GM23338 (cell line): ENCODE measurements at regions not wholly inside any gene's neighbourhood (a gene's known extent, or its start where the extent isn't known, plus 50 kb on each side); places are given as distances from the start of the nearest gene placed in this dataset.

Experiments used
- ATAC-seq: fragments of 200-7000 bp; cut with Tn5 transposase; 3 replicates; pipeline ENCODE4 v1.9.1; 2020
- DNase-seq: peaks from one replicate; pipeline ENCODE4 v3.0.0-alpha.2; 2015; ENCODE audit warnings: low spot score
- H2AFZ ChIP-seq: fragments of 200-600 bp; sonication (generic); 2 replicates; pipeline ENCODE4 v1.8.0; 2016; ENCODE audit warnings: antibody characterized with exemption, mild to moderate bottlenecking, moderate library complexity
- H3F3A ChIP-seq: fragments of 200-600 bp; sonication (generic); replicated peaks from 2 replicates; pipeline ENCODE4 v1.8.0; 2017; ENCODE audit warnings: antibody characterized with exemption, mixed run types, low read depth
- H3K27ac ChIP-seq: fragments of 200-600 bp; sonication (generic); 2 replicates; pipeline ENCODE4 v1.6.1; 2016; ENCODE audit warnings: low read depth
- H3K27me3 ChIP-seq: fragments of 200-600 bp; sonication (generic); 2 replicates; pipeline ENCODE4 v1.8.0; 2016; ENCODE audit warnings: mild to moderate bottlenecking, mixed run types, moderate library complexity; ENCODE audit not compliant: insufficient read depth
- H3K36me3 ChIP-seq: fragments of 200-600 bp; sonication (generic); 2 replicates; pipeline ENCODE4 v1.8.0; 2016; ENCODE audit warnings: mild to moderate bottlenecking; ENCODE audit not compliant: insufficient read depth
- H3K4me1 ChIP-seq: fragments of 200-600 bp; sonication (generic); 2 replicates; pipeline ENCODE4 v1.8.0; 2016; ENCODE audit warnings: mild to moderate bottlenecking, moderate library complexity; ENCODE audit not compliant: insufficient read depth
- H3K4me2 ChIP-seq: fragments of 200-600 bp; sonication (generic); 2 replicates; pipeline ENCODE4 v1.7.1; 2017; ENCODE audit warnings: mixed run types
- H3K4me3 ChIP-seq: fragments of 200-600 bp; sonication (generic); 2 replicates; pipeline ENCODE4 v1.6.1; 2016; ENCODE audit warnings: mixed run types
- H3K79me2 ChIP-seq: fragments of 200-600 bp; sonication (generic); replicated peaks from 2 replicates; pipeline ENCODE4 v1.8.0; 2017; ENCODE audit warnings: mild to moderate bottlenecking; ENCODE audit not compliant: insufficient read depth
- H3K9me2 ChIP-seq: fragments of 200-600 bp; sonication (generic); 2 replicates; pipeline ENCODE4 v1.8.0; 2017; ENCODE audit not compliant: insufficient read depth
- H4K20me1 ChIP-seq: fragments of 200-600 bp; sonication (generic); replicated peaks from 2 replicates; pipeline ENCODE4 v1.8.0; 2017; ENCODE audit warnings: mild to moderate bottlenecking; ENCODE audit not compliant: insufficient read depth
- H3K27ac Mint-ChIP-seq: 2 replicates; pipeline ENCODE4 v1.8.0; 2020; ENCODE audit warnings: inconsistent platforms, mild to moderate bottlenecking, moderate library complexity, mixed read lengths
- H3K27me3 Mint-ChIP-seq: 3 replicates; pipeline ENCODE4 v1.8.0; 2022; ENCODE audit warnings: low read depth, mild to moderate bottlenecking, moderate library complexity, mixed read lengths, inconsistent platforms; ENCODE audit not compliant: insufficient read depth, poor library complexity
- H3K36me3 Mint-ChIP-seq: 3 replicates; pipeline ENCODE4 v1.8.0; 2021; ENCODE audit warnings: low read depth, mild to moderate bottlenecking, inconsistent platforms, moderate library complexity, mixed read lengths
- H3K4me1 Mint-ChIP-seq: 3 replicates; pipeline ENCODE4 v1.8.0; 2020; ENCODE audit warnings: mild to moderate bottlenecking, inconsistent platforms, mixed read lengths
- H3K4me3 Mint-ChIP-seq: 3 replicates; pipeline ENCODE4 v1.8.0; 2021; ENCODE audit warnings: moderate library complexity, mild to moderate bottlenecking, inconsistent platforms, mixed read lengths
- H3K9me3 Mint-ChIP-seq: 3 replicates; pipeline ENCODE4 v1.8.0; 2020; ENCODE audit warnings: moderate library complexity, mild to moderate bottlenecking, inconsistent platforms, mixed read lengths
- CTCF ChIP-seq, 2 experiments: fragments of 200-600 bp in 1 of 2; sonication (generic) in 1 of 2; conservative IDR thresholded peaks; 2 replicates each; pipeline versions ENCODE4 v1.5.1 to v1.6.1; 2016 to 2017; ENCODE audit warnings: antibody characterized with exemption in 2 of 2, low read depth in 2 of 2, mild to moderate bottlenecking in 2 of 2, moderate library complexity in 1 of 2
- EZH2 ChIP-seq: fragments of 200-600 bp; sonication (generic); IDR thresholded peaks from one replicate; pipeline ENCODE4 v1.8.0; 2017; ENCODE audit warnings: antibody characterized with exemption, mild to moderate bottlenecking, low read depth; ENCODE audit not compliant: unreplicated experiment
- EZH2phosphoT487 ChIP-seq: fragments of 200-600 bp; sonication (generic); IDR thresholded peaks from one replicate; pipeline ENCODE4 v1.8.1; 2018; ENCODE audit warnings: antibody characterized with exemption; ENCODE audit not compliant: unreplicated experiment
- JUNB ChIP-seq: IDR thresholded peaks from one replicate; pipeline ENCODE4 v1.6.1; 2016; ENCODE audit warnings: antibody characterized with exemption; ENCODE audit not compliant: unreplicated experiment
- NANOG ChIP-seq: IDR thresholded peaks from 2 replicates; pipeline ENCODE4 v1.6.1; 2016; ENCODE audit warnings: antibody characterized with exemption, borderline replicate concordance
- ZNF331 ChIP-seq: fragments of 250-450 bp; sonication (Bioruptor Pico); IDR thresholded peaks from 2 replicates; pipeline ENCODE4 v1.5.0; 2020; ENCODE audit warnings: low read depth, mild to moderate bottlenecking, moderate library complexity
- TF ChIP-seq, protein P1 (sequence below): IDR thresholded peaks from one replicate; pipeline ENCODE4 v1.6.1; 2018; ENCODE audit warnings: antibody characterized with exemption; ENCODE audit not compliant: unreplicated experiment
- TF ChIP-seq, protein P2 (sequence below): IDR thresholded peaks from 2 replicates; pipeline ENCODE4 v1.6.1; 2016; ENCODE audit warnings: antibody characterized with exemption
- TF ChIP-seq, protein P3 (sequence below): fragments of 250-450 bp; sonication (Bioruptor Pico); IDR thresholded peaks from 2 replicates; pipeline ENCODE4 v1.5.0; 2020; ENCODE audit warnings: mild to moderate bottlenecking, moderate library complexity

DNA sequence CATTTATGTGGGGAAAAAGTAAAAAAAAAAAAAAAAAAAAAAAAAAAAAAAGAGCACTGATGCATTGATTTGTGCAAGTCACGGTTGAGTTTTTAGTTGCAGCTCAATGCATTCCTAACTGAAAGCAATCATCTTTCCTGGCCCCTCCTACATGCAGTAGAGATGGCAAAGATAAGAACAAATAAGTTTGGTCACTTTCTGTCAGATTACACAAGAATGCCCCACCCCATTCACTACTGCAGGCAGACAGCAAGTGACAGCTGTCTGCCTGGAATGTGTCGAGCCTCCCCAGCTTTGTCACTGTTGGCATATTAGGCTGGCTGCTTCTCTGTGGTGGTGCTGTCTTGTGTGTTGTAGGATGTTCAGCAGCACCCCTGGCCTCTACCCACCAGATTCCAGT is 243.5 kb downstream of the FOXL1 start (continued):
- TF ChIP-seq, protein P1, sequence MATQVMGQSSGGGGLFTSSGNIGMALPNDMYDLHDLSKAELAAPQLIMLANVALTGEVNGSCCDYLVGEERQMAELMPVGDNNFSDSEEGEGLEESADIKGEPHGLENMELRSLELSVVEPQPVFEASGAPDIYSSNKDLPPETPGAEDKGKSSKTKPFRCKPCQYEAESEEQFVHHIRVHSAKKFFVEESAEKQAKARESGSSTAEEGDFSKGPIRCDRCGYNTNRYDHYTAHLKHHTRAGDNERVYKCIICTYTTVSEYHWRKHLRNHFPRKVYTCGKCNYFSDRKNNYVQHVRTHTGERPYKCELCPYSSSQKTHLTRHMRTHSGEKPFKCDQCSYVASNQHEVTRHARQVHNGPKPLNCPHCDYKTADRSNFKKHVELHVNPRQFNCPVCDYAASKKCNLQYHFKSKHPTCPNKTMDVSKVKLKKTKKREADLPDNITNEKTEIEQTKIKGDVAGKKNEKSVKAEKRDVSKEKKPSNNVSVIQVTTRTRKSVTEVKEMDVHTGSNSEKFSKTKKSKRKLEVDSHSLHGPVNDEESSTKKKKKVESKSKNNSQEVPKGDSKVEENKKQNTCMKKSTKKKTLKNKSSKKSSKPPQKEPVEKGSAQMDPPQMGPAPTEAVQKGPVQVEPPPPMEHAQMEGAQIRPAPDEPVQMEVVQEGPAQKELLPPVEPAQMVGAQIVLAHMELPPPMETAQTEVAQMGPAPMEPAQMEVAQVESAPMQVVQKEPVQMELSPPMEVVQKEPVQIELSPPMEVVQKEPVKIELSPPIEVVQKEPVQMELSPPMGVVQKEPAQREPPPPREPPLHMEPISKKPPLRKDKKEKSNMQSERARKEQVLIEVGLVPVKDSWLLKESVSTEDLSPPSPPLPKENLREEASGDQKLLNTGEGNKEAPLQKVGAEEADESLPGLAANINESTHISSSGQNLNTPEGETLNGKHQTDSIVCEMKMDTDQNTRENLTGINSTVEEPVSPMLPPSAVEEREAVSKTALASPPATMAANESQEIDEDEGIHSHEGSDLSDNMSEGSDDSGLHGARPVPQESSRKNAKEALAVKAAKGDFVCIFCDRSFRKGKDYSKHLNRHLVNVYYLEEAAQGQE = no peak
- no peak for TF ChIP-seq JUNB
- TF ChIP-seq, protein P2, sequence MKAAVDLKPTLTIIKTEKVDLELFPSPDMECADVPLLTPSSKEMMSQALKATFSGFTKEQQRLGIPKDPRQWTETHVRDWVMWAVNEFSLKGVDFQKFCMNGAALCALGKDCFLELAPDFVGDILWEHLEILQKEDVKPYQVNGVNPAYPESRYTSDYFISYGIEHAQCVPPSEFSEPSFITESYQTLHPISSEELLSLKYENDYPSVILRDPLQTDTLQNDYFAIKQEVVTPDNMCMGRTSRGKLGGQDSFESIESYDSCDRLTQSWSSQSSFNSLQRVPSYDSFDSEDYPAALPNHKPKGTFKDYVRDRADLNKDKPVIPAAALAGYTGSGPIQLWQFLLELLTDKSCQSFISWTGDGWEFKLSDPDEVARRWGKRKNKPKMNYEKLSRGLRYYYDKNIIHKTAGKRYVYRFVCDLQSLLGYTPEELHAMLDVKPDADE = no peak

DNA sequence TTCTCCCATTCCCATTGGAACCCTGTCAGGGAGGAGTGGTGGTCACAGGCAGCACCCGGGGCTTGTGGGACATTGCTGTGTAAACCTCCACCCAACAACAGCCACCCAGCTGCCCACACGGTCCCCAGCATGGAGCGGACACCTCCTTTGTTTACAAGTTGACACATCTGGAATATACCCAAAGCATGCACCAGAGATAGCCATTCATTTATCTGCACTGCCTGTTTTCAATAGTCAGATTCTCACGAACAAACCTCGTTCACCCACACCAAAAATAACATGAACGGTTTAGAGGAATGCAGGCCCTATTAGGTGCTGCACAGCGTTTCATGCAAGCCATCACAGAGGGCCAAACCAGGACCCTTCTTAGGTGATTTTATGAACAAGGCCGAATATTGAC is 244.8 kb downstream of the FOXL1 start:
- Histone ChIP-seq H3K79me2 (no peaks in the 10 kb centered on the region), H3F3A (no peaks in the 10 kb centered on the region), H3K27me3 (no peaks in the 10 kb centered on the region), H3K27ac (no peak overlapping the region), H3K4me1 (peaks cover 19% of the 10 kb centered on the region), H3K9me2 (peaks cover 13% of the 10 kb centered on the region; the same call in 1 of the 2 replicates), H3K36me3 (no peaks in the 10 kb centered on the region), H2AFZ (no peak overlapping the region), H3K4me3 (no peak overlapping the region), H4K20me1 (no peaks in the 10 kb centered on the region), H3K4me2 (no peak overlapping the region)
- ATAC-seq (no peak), DNase-seq (no peak)
- no peaks in the 10 kb centered on the region for H3K36me3 Mint-ChIP-seq
- no peaks in the 10 kb centered on the region for H3K9me3 Mint-ChIP-seq
- peaks cover 36% of the 10 kb centered on the region for H3K4me1 Mint-ChIP-seq
- H3K27me3 Mint-ChIP-seq = peaks cover 14% of the 10 kb centered on the region
- H3K4me3 Mint-ChIP-seq = no peak overlapping the region
- H3K27ac Mint-ChIP-seq = no peak overlapping the region
- TF ChIP-seq, protein P1 = no peak
- TF ChIP-seq ZNF331 = no peak
- TF ChIP-seq CTCF (conservative IDR thresholded peaks at IDR 0.05; ENCODE audit: low read depth in 2 of 2) = no peak
- no peak for TF ChIP-seq NANOG
- TF ChIP-seq, protein P3, sequence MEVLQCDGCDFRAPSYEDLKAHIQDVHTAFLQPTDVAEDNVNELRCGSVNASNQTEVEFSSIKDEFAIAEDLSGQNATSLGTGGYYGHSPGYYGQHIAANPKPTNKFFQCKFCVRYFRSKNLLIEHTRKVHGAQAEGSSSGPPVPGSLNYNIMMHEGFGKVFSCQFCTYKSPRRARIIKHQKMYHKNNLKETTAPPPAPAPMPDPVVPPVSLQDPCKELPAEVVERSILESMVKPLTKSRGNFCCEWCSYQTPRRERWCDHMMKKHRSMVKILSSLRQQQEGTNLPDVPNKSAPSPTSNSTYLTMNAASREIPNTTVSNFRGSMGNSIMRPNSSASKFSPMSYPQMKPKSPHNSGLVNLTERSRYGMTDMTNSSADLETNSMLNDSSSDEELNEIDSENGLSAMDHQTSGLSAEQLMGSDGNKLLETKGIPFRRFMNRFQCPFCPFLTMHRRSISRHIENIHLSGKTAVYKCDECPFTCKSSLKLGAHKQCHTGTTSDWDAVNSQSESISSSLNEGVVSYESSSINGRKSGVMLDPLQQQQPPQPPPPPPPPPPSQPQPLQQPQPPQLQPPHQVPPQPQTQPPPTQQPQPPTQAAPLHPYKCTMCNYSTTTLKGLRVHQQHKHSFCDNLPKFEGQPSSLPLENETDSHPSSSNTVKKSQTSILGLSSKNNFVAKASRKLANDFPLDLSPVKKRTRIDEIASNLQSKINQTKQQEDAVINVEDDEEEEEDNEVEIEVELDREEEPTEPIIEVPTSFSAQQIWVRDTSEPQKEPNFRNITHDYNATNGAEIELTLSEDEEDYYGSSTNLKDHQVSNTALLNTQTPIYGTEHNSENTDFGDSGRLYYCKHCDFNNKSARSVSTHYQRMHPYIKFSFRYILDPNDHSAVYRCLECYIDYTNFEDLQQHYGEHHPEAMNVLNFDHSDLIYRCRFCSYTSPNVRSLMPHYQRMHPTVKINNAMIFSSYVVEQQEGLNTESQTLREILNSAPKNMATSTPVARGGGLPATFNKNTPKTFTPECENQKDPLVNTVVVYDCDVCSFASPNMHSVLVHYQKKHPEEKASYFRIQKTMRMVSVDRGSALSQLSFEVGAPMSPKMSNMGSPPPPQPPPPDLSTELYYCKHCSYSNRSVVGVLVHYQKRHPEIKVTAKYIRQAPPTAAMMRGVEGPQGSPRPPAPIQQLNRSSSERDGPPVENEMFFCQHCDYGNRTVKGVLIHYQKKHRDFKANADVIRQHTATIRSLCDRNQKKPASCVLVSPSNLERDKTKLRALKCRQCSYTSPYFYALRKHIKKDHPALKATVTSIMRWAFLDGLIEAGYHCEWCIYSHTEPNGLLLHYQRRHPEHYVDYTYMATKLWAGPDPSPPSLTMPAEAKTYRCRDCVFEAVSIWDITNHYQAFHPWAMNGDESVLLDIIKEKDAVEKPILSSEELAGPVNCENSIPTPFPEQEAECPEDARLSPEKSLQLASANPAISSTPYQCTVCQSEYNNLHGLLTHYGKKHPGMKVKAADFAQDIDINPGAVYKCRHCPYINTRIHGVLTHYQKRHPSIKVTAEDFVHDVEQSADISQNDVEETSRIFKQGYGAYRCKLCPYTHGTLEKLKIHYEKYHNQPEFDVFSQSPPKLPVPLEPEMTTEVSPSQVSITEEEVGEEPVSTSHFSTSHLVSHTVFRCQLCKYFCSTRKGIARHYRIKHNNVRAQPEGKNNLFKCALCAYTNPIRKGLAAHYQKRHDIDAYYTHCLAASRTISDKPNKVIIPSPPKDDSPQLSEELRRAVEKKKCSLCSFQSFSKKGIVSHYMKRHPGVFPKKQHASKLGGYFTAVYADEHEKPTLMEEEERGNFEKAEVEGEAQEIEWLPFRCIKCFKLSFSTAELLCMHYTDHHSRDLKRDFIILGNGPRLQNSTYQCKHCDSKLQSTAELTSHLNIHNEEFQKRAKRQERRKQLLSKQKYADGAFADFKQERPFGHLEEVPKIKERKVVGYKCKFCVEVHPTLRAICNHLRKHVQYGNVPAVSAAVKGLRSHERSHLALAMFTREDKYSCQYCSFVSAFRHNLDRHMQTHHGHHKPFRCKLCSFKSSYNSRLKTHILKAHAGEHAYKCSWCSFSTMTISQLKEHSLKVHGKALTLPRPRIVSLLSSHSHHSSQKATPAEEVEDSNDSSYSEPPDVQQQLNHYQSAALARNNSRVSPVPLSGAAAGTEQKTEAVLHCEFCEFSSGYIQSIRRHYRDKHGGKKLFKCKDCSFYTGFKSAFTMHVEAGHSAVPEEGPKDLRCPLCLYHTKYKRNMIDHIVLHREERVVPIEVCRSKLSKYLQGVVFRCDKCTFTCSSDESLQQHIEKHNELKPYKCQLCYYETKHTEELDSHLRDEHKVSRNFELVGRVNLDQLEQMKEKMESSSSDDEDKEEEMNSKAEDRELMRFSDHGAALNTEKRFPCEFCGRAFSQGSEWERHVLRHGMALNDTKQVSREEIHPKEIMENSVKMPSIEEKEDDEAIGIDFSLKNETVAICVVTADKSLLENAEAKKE (CRISPR knock-in tag) = no peak
- no peak for TF ChIP-seq EZH2
- no peak for TF ChIP-seq EZH2phosphoT487
